ENCODE measurements at regions not wholly inside any gene's neighbourhood (a gene's known extent, or its start where the extent isn't known, plus 50 kb on each side); places are given as distances from the start of the nearest gene placed in this dataset.

GRCh38 chr2:7819850-7820249 lies 862.0 kb upstream of the ID2 start:
- H3K4me3 Mint-ChIP-seq = no peak overlapping the region

GRCh38 chr2:7824211-7824610 lies 857.6 kb upstream of the ID2 start:
- H3K36me3 ChIP-seq = no peaks in the 10 kb centered on the region
- H3K27me3 ChIP-seq = no peaks in the 10 kb centered on the region
- H3K9ac ChIP-seq = no peak overlapping the region
- TF ChIP-seq EZH2phosphoT487 (IDR thresholded peaks at IDR 0.05) (no peak), CTCF (IDR thresholded peaks at IDR 0.05) (no peak), EZH2 (IDR thresholded peaks at IDR 0.05) (no peak)
- H3K4me1 ChIP-seq = no peaks in the 10 kb centered on the region
- H3K79me2 ChIP-seq (ENCODE audit: low read depth) = no peaks in the 10 kb centered on the region
- no peaks in the 10 kb centered on the region for H3K27me3 Mint-ChIP-seq (ENCODE audit: insufficient read depth, low read depth)
- peaks cover 7% of the 10 kb centered on the region for H3K4me1 Mint-ChIP-seq
- no peaks in the 10 kb centered on the region for H3K9me3 ChIP-seq (ENCODE audit: low read depth)
- no peak overlapping the region for H3K4me3 Mint-ChIP-seq
- no peaks in the 10 kb centered on the region for H4K20me1 ChIP-seq (ENCODE audit: low read depth)
- H3K27ac Mint-ChIP-seq = no peak overlapping the region
- H3K27ac ChIP-seq = no peak overlapping the region
- no peak overlapping the region for H3K4me3 ChIP-seq
- no peak overlapping the region for H2AFZ ChIP-seq (replicated peaks)
- no peak for DNase-seq (ENCODE audit: low spot score)
- H3F3A ChIP-seq (ENCODE audit: low read depth) = no peaks in the 10 kb centered on the region
- no peak overlapping the region for H3K4me2 ChIP-seq
- no peaks in the 10 kb centered on the region for H3K36me3 Mint-ChIP-seq
- no peaks in the 10 kb centered on the region for H3K9me3 Mint-ChIP-seq

More at GRCh38 chr2:7819850-7820249, 862.0 kb upstream of the ID2 start:
- peaks cover 6% of the 10 kb centered on the region for H3K27me3 Mint-ChIP-seq (ENCODE audit: insufficient read depth, low read depth)
- Histone ChIP-seq H2AFZ (replicated peaks) (no peak overlapping the region), H3K27me3 (no peaks in the 10 kb centered on the region), H3K4me1 (no peaks in the 10 kb centered on the region), H3K36me3 (no peaks in the 10 kb centered on the region), H3K4me2 (no peak overlapping the region), H3K79me2 (ENCODE audit: low read depth) (no peaks in the 10 kb centered on the region), H3K9ac (no peak overlapping the region), H3K9me3 (ENCODE audit: low read depth) (no peaks in the 10 kb centered on the region), H3K27ac (no peak overlapping the region), H3K4me3 (no peak overlapping the region), H3F3A (ENCODE audit: low read depth) (no peaks in the 10 kb centered on the region), H4K20me1 (ENCODE audit: low read depth) (no peaks in the 10 kb centered on the region)
- H3K27ac Mint-ChIP-seq = no peak overlapping the region
- H3K36me3 Mint-ChIP-seq = no peaks in the 10 kb centered on the region
- TF ChIP-seq EZH2phosphoT487 (IDR thresholded peaks at IDR 0.05) = no peak
- no peak for TF ChIP-seq CTCF (IDR thresholded peaks at IDR 0.05)
- TF ChIP-seq EZH2 (IDR thresholded peaks at IDR 0.05) = no peak
- H3K9me3 Mint-ChIP-seq = no peaks in the 10 kb centered on the region
- DNase-seq (ENCODE audit: low spot score) = no peak
- H3K4me1 Mint-ChIP-seq = peaks cover 12% of the 10 kb centered on the region

GRCh38 chr2:7825591-7826312 lies 856.1 kb upstream of the ID2 start:
- TF ChIP-seq CTCF (IDR thresholded peaks at IDR 0.05) = no peak
- TF ChIP-seq EZH2phosphoT487 (IDR thresholded peaks at IDR 0.05) = no peak
- no peak for TF ChIP-seq EZH2 (IDR thresholded peaks at IDR 0.05)
- no peaks in the 10 kb centered on the region for H3K27me3 ChIP-seq
- Mint-ChIP-seq H3K4me1 (peaks cover 7% of the 10 kb centered on the region), H3K27me3 (ENCODE audit: insufficient read depth, low read depth) (no peaks in the 10 kb centered on the region), H3K9me3 (no peaks in the 10 kb centered on the region), H3K27ac (no peak overlapping the region), H3K36me3 (no peaks in the 10 kb centered on the region), H3K4me3 (no peak overlapping the region)
- no peaks in the 10 kb centered on the region for H3K79me2 ChIP-seq (ENCODE audit: low read depth)
- no peaks in the 10 kb centered on the region for H3F3A ChIP-seq (ENCODE audit: low read depth)
- H3K4me1 ChIP-seq = no peaks in the 10 kb centered on the region
- H3K4me3 ChIP-seq = no peak overlapping the region
- H3K9ac ChIP-seq = no peak overlapping the region
- H3K9me3 ChIP-seq (ENCODE audit: low read depth) = no peaks in the 10 kb centered on the region
- H4K20me1 ChIP-seq (ENCODE audit: low read depth) = no peaks in the 10 kb centered on the region
- no peaks in the 10 kb centered on the region for H3K36me3 ChIP-seq
- H2AFZ ChIP-seq (replicated peaks) = no peak overlapping the region
- no peak for DNase-seq (ENCODE audit: low spot score)
- H3K4me2 ChIP-seq = no peak overlapping the region
- no peak overlapping the region for H3K27ac ChIP-seq
